IPS DF 6.9 (cell line): ENCODE measurements at regions not wholly inside any gene's neighbourhood (a gene's known extent, or its start where the extent isn't known, plus 50 kb on each side); places are given as distances from the start of the nearest gene placed in this dataset.
"Not testable (repeated sequence)": the region's sequence is repeated elsewhere in the genome, so short reads cannot be mapped to it uniquely, and the experiment has no call there.

Experiments used
- DNase-seq: peaks from one replicate; pipeline ENCODE4 v3.0.0-alpha.2; 2013; ENCODE audit warnings: low read depth, low spot score
- H3K27ac ChIP-seq: one replicate; pipeline ENCODE4 v1.5.1; 2013; ENCODE audit warnings: low read length, control low read depth
- H3K27me3 ChIP-seq: 2 replicates; pipeline ENCODE4 v1.6.1; 2013; ENCODE audit warnings: mild to moderate bottlenecking, low read length; ENCODE audit not compliant: control insufficient read depth, insufficient read depth
- H3K36me3 ChIP-seq: 2 replicates; pipeline ENCODE4 v1.6.1; 2013; ENCODE audit warnings: low read length; ENCODE audit not compliant: control insufficient read depth, insufficient read depth
- H3K4me1 ChIP-seq: 2 replicates; pipeline ENCODE4 v1.6.1; 2013; ENCODE audit warnings: low read length; ENCODE audit not compliant: control insufficient read depth, insufficient read depth
- H3K4me3 ChIP-seq: 2 replicates; pipeline ENCODE4 v1.5.1; 2013; ENCODE audit warnings: mild to moderate bottlenecking, low read length
- H3K9me3 ChIP-seq: 2 replicates; pipeline ENCODE4 v1.6.1; 2013; ENCODE audit warnings: low read length, inconsistent platforms; ENCODE audit not compliant: control insufficient read depth, insufficient read depth
- WGBS: extraction: QIAGEN DNeasy Blood & Tissue Kit; methylation state at CpG from one replicate; pipeline ENCODE4 v1.1.7; 2013; ENCODE audit warnings: mixed read lengths, missing lambda C conversion rate; ENCODE audit not compliant: insufficient read length, insufficient coverage; 5-methylcytosine and 5-hydroxymethylcytosine counted together

DNA sequence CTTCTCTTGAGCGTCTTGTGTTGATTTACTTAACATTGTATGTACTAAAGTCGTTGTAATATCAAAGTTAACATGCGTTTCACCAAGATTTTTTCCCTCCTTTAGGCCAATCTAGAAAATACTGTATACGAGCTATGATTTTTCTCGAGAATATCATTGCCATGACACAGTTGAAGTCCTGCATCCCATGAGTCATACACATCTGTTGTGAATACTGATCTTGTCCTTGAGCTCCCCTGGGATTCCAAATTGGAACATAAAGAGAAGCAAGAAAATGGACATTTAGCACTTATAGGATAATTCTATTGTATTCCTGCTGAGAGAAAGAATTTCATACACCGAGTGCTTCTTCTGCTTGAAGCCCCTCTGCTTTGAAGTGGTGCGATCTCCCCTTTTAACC is 109.6 kb downstream of the SLC35B3 start:
- no peak overlapping the region for H3K4me3 ChIP-seq
- no peak overlapping the region for H3K27ac ChIP-seq
- no CpG with 5 or more reads among the region's 7 CpGs for WGBS
- H3K27me3 ChIP-seq: no peaks in the 10 kb centered on the region
- no peaks in the 10 kb centered on the region; the same call in 1 of the 2 replicates for H3K4me1 ChIP-seq
- H3K36me3 ChIP-seq: no peaks in the 10 kb centered on the region
- DNase-seq: no peak
- H3K9me3 ChIP-seq: no peaks in the 10 kb centered on the region

DNA sequence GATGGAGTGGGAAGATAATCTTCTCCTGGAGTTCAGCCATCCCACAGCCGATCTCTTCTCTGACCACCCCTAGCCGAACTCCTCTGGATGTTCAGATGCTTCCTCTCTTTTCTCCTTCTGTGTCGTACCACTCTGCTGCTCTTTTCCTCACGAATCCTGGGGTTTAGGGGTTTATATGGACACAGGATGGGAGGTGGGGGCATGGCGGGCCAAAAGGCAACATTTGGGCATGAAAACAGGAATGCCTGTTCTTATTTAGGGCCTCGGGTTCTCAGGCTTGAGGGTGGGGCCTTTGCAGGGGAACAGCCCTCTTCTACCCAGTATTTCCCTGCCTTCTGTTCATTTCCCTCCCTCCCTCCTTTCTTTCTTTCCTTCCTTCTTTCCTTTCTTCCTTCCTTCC is 112.7 kb downstream of the SLC35B3 start:
- no CpG with 5 or more reads among the region's 6 CpGs for WGBS
- no peaks in the 10 kb centered on the region for H3K36me3 ChIP-seq
- H3K4me1 ChIP-seq: no peaks in the 10 kb centered on the region; the same call in 1 of the 2 replicates
- no peak overlapping the region for H3K4me3 ChIP-seq
- DNase-seq: no peak
- H3K27me3 ChIP-seq: no peaks in the 10 kb centered on the region
- no peaks in the 10 kb centered on the region for H3K9me3 ChIP-seq
- no peak overlapping the region for H3K27ac ChIP-seq

DNA sequence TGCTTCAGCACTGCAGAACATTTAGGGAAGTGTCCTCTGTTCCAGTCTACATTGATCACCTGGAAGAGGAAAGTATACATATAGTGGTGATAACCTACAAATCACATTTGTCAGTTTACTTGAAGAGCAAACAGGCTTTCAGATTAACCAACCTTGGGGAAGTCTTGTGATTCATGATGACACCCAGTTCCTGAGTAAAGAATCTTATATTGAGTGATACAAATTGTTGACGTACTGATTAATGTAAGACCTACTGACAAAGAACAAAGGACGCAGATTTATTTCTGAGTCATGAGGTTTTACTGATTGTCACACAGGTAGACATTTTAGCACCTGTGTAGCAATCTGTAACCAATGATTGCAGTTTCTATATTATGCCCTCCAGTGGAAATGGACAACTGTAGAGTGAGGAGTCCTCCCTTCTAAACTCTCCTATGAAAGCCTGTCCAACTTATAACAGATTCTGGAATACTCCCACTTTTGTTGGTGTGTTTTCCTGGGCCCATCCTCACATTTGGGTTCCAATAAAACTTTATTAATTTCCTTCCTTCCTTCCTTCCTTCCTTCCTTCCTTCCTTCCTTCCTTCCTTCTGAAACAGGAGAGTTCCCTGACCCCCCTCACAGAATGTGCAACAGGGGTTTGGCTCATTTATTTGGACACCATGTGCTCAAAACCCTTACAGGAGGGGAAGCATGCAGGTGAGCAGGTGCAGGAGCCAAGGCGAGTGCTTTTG is 113.5 kb downstream of the SLC35B3 start:
- Histone ChIP-seq H3K9me3 (no peaks in the 10 kb centered on the region), H3K27ac (no peak overlapping the region), H3K4me3 (no peak overlapping the region), H3K27me3 (no peaks in the 10 kb centered on the region), H3K36me3 (no peaks in the 10 kb centered on the region), H3K4me1 (no peaks in the 10 kb centered on the region; the same call in 1 of the 2 replicates)
- no peak for DNase-seq
- WGBS: no CpG with 5 or more reads among the region's 3 CpGs

DNA sequence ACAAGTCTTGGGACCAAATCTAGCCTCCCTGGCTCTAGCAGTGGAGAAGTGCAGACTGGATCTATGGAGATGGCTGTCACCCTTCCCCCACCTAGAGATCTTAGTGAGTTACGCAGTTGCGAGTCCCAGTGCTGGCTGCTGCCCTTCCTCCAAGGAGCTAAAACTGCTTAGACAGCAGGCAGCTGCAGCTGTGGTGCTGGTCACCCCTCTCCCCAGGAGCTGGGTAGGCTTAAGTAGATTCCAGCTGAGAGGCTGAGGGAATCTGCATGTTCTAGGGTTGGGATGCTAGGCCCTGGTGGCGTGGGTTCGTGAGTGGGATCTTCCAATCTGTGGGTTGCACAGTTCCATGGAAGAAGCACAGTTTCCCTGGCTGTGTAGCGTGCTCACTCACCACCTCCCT is 120.2 kb downstream of the SLC35B3 start:
- no peaks in the 10 kb centered on the region for H3K4me1 ChIP-seq
- WGBS: no CpG with 5 or more reads among the region's 5 CpGs
- H3K27me3 ChIP-seq: no peaks in the 10 kb centered on the region
- no peaks in the 10 kb centered on the region for H3K36me3 ChIP-seq
- H3K4me3 ChIP-seq: no peak overlapping the region
- no peak for DNase-seq
- H3K9me3 ChIP-seq: no peaks in the 10 kb centered on the region
- H3K27ac ChIP-seq: no peak overlapping the region

DNA sequence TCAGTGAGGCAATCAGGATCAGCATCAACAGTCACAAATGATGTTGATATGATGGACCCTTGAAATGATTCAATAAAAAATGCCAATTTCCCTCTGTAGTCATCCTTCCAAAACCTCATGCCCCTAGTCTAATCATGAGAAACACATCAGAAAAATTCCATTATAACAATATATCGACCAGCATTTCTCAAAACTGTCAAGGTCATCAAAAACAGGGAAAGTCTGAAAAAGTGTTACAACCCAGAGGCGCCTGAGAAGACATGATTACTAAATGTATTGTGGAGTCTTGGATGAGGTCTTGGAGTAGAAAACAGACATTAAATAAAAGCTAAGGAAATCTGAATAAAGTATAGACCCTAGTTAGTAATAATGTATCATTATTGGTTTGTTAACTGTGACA is 133.8 kb downstream of the SLC35B3 start:
- H3K9me3 ChIP-seq: no peaks in the 10 kb centered on the region
- H3K4me1 ChIP-seq: no peaks in the 10 kb centered on the region
- DNase-seq: no peak
- H3K27me3 ChIP-seq: no peaks in the 10 kb centered on the region
- no CpG with 5 or more reads among the region's 2 CpGs for WGBS
- no peak overlapping the region for H3K4me3 ChIP-seq
- H3K27ac ChIP-seq: no peak overlapping the region
- no peaks in the 10 kb centered on the region for H3K36me3 ChIP-seq

DNA sequence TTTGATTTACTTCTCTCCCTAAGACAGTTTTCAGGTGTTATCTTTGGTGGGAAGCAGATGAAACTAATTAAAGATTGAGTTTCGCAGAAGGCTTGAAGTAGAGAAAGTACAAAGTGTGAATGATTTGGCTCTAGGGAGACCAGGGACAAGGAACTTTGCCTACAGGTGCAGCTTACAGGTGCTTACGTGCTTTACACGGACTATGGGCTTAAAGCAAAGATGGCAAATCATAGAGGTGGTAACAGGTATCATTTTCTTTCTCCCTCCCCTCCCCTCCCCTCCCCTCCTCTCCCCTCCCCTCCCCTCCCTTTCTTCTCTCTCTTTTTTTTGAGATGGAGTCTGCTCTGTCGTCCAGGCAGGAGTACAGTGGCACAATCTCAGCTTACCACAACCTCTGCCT is 136.3 kb downstream of the SLC35B3 start:
- no peak overlapping the region for H3K4me3 ChIP-seq
- H3K27ac ChIP-seq: no peak overlapping the region
- H3K4me1 ChIP-seq: no peaks in the 10 kb centered on the region
- H3K27me3 ChIP-seq: no peaks in the 10 kb centered on the region
- H3K36me3 ChIP-seq: no peaks in the 10 kb centered on the region
- H3K9me3 ChIP-seq: no peaks in the 10 kb centered on the region
- WGBS: no CpG with 5 or more reads among the region's 4 CpGs
- no peak for DNase-seq

DNA sequence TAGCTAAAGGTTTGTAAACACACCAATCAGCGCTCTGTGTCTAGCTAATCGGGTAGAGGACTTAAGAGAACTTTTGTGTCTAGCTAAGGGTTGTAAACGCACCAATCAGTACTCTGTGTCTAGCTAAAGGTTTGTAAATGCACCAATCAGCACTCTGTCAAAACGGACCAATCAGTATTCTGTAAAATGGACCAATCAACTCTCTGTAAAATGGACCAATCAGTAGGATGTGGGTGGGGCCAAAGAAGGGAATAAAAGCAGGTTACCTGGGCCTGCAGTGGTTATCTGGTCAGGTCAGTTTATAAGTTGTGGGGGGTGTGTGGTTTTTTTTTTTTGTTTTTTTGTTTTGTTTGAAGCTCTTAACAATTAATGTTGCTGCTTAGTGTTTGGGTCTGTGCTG is 152.4 kb downstream of the SLC35B3 start:
- not testable (repeated sequence) for H3K4me3 ChIP-seq, DNase-seq, H3K36me3 ChIP-seq, H3K9me3 ChIP-seq, H3K27ac ChIP-seq, H3K27me3 ChIP-seq, H3K4me1 ChIP-seq
- no CpG with 5 or more reads among the region's 4 CpGs for WGBS

DNA sequence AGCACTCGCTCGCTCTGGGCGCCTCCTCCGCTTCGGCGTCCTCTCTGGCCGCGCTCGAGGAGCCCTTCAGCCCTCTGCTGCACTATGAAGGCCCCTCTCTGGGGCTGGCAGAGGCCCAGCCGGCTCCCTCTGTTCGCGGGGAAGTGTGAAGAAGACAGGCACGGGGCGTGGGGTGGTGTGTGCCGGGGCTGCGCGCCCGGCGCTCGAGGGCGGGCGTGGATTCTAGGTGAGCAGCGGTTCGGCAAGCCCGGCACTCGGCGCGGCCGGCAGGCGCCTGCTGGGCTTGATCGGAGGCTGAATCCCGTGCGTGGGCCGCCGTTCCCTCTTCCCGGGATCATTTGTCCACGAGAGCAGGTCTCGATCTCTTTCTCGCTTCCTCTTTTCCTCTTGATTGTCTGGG is 153.0 kb downstream of the SLC35B3 start:
- Histone ChIP-seq H3K4me1 (peaks cover 4% of the 10 kb centered on the region), H3K36me3 (no peaks in the 10 kb centered on the region), H3K4me3 (no peak overlapping the region), H3K27me3 (no peaks in the 10 kb centered on the region), H3K9me3 (no peaks in the 10 kb centered on the region), H3K27ac (no peak overlapping the region)
- WGBS: no CpG with 5 or more reads among the region's 39 CpGs
- no peak for DNase-seq

DNA sequence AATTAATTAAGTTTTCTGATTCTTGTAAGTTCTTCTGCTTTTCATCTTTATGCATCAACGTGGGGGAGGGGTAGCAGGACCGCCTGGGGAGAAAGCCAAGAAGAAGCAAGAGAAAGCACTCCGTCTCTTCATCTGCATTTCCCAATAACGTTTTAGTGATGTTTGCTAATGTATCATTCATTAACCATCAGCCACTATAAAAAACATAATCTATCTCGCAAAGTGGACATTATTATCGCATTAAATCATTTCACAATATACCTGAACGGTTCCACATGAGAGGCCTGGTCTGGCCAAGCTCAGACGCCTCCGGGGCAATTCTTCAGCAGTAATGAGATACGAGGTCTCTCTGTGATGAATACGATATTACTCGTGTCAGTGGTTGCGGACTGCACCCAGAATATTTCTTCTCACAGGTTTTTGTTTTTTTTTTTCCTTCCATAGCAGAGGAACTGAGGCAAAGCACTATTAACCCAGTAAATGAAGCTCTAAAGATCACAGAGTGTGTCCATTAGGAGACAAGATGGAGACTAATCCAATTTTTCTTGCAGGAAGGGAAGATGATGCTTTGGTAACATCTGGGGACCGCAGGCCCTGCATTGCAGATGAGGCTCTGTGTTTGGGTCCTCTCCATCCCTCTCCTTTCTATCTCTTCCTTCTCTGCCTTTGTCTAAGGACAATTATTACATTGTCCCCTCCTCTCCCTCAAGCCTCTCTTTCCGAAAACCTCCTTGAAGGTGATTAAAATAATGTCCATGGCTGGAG is 156.1 kb downstream of the SLC35B3 start:
- H3K9me3 ChIP-seq: no peaks in the 10 kb centered on the region
- no peaks in the 10 kb centered on the region for H3K27me3 ChIP-seq
- DNase-seq: no peak
- H3K36me3 ChIP-seq: no peaks in the 10 kb centered on the region
- no peak overlapping the region for H3K27ac ChIP-seq
- 100% methylated on average over 3 of the region's 15 CpGs for WGBS
- H3K4me3 ChIP-seq: no peak overlapping the region
- H3K4me1 ChIP-seq: peaks cover 4% of the 10 kb centered on the region

DNA sequence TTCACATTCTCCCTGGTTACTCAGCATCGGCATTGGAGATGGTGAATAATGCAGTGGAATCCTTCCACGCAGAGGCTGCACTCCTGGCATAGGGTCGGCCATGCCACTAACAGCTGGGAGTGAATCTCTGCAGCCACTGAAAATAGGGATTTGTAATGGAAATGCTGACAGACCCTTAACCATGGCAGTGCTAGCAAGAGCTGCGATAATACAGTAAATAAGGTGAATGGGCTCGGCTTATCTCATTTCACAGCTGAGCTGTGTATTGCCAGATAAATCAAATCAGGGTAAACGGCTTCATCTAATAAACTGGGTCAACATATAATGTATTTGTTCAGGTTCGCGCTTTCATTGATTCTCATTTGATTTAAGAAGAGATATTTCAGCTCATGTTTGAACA is 156.8 kb downstream of the SLC35B3 start:
- WGBS: no CpG with 5 or more reads among the region's 8 CpGs
- no peaks in the 10 kb centered on the region for H3K36me3 ChIP-seq
- no peak overlapping the region for H3K4me3 ChIP-seq
- H3K27ac ChIP-seq: no peak overlapping the region
- H3K27me3 ChIP-seq: no peaks in the 10 kb centered on the region
- peaks cover 4% of the 10 kb centered on the region for H3K4me1 ChIP-seq
- no peaks in the 10 kb centered on the region for H3K9me3 ChIP-seq
- DNase-seq: no peak
